HCT116 (cell line): ENCODE measurements at regions not wholly inside any gene's neighbourhood (a gene's known extent, or its start where the extent isn't known, plus 50 kb on each side); places are given as distances from the start of the nearest gene placed in this dataset.

Experiments
- ATAC-seq: fragments of 200-7000 bp; cut with Tn5 transposase; 2 replicates; pipeline ENCODE4 v1.9.1; 2020; ENCODE audit warnings: mild to moderate bottlenecking, moderate library complexity
- BruUV-seq: library from RNA; stranded (reverse); fragments of 400-500 nt; replicated peaks from 2 replicates; lab custom pipeline; 2021; lab: Mats Ljungman, UMichigan
- CTCF ChIA-PET: fragments of 300-600 bp; sonication (Branson Sonifier 250); formaldehyde crosslinking; loops from one replicate; lab custom pipeline; 2021; ENCODE audit warnings: antibody characterized with exemption; lab: Charles Lee
- POLR2A ChIA-PET: fragments of 300-600, 350-600 bp; sonication (Branson Sonifier 250); formaldehyde crosslinking; loops from one replicate; lab custom pipeline; 2021; ENCODE audit warnings: antibody characterized with exemption; lab: Charles Lee
- RAD21 ChIA-PET, 2 experiments: fragments of 300-600 bp; sonication (Branson Sonifier 250); formaldehyde crosslinking; loops; one replicate each; lab custom pipeline; 2023; ENCODE audit warnings: low total read pairs in 2 of 2; ENCODE audit not compliant: uncharacterized antibody in 2 of 2, unreplicated experiment in 2 of 2, low non-redundant PET in 1 of 2; lab: Charles Lee
- DNase-seq: peaks from one replicate; pipeline ENCODE4 v3.0.0-alpha.2; 2010; ENCODE audit warnings: low read depth, low spot score
- H2AFZ ChIP-seq: fragments of 200-600 bp; shearing (Covaris generic), sonication (generic); 2 replicates; pipeline ENCODE4 v1.6.1; 2017; ENCODE audit warnings: low read depth, mixed run types, mixed read lengths, antibody characterized with exemption, low read length; ENCODE audit not compliant: poor library complexity, severe bottlenecking
- H3K27ac ChIP-seq: 2 replicates; pipeline ENCODE4 v1.5.1; 2012; ENCODE audit warnings: low read depth, low read length
- H3K27me3 ChIP-seq: fragments of 200-600 bp; sonication (generic); 2 replicates; pipeline ENCODE4 v1.6.1; 2016; ENCODE audit warnings: mixed run types, low read length, mixed read lengths; ENCODE audit not compliant: insufficient read depth
- H3K36me3 ChIP-seq, 2 experiments: fragments of 200-500 bp in 1 of 2; fragments of 200-600 bp in 1 of 2; sonication (Bioruptor generic) in 1 of 2; sonication (generic) in 1 of 2; 2 replicates each; pipeline versions ENCODE4 v1.5.1 to v1.6.1; 2014 to 2016; ENCODE audit warnings: low read length in 2 of 2, inconsistent platforms in 1 of 2, mixed read lengths in 1 of 2, mixed run types in 1 of 2; ENCODE audit not compliant: insufficient read depth in 2 of 2, control insufficient read depth in 1 of 2
- H3K4me1 ChIP-seq, 2 experiments: fragments of 200-600 bp in 1 of 2; sonication (generic) in 1 of 2; 2 replicates each; pipeline versions ENCODE4 v1.5.1 to v1.6.1; 2012 to 2017; ENCODE audit warnings: low read length in 2 of 2, inconsistent platforms in 1 of 2, mild to moderate bottlenecking in 1 of 2, mixed read lengths in 1 of 2, mixed run types in 1 of 2, moderate library complexity in 1 of 2; ENCODE audit not compliant: insufficient read depth in 2 of 2, control insufficient read depth in 1 of 2
- H3K4me2 ChIP-seq: fragments of 200-600 bp; sonication (generic); 2 replicates; pipeline ENCODE4 v1.6.1; 2017; ENCODE audit warnings: mixed run types, low read length, mixed read lengths
- H3K4me3 ChIP-seq, 2 experiments: fragments of 200-600 bp in 1 of 2; sonication (generic) in 1 of 2; replicated peaks in 1 of 2; 2 replicates each; pipeline ENCODE4 v1.5.1; 2011 to 2016; ENCODE audit warnings: low read length in 2 of 2, control low read depth in 1 of 2, low read depth in 1 of 2, mild to moderate bottlenecking in 1 of 2, mixed read lengths in 1 of 2, mixed run types in 1 of 2
- H3K79me2 ChIP-seq: fragments of 200-600 bp; sonication (generic); 2 replicates; pipeline ENCODE4 v1.6.1; 2017; ENCODE audit warnings: mild to moderate bottlenecking, mixed run types, low read length, moderate library complexity, mixed read lengths; ENCODE audit not compliant: insufficient read depth
- H3K9ac ChIP-seq: fragments of 200-600 bp; sonication (generic); 2 replicates; pipeline ENCODE4 v1.6.1; 2016; ENCODE audit warnings: low read length, mixed read lengths
- H3K9me2 ChIP-seq: fragments of 200-600 bp; sonication (generic), shearing (Covaris generic); 2 replicates; pipeline ENCODE4 v1.6.1; 2017; ENCODE audit warnings: mixed run types, mild to moderate bottlenecking, moderate library complexity; ENCODE audit not compliant: insufficient read depth
- H3K9me3 ChIP-seq, 2 experiments: fragments of 200-500 bp in 1 of 2; fragments of 200-600 bp in 1 of 2; sonication (Bioruptor generic) in 1 of 2; sonication (generic) in 1 of 2; 2 replicates each; pipeline ENCODE4 v1.6.1; 2014 to 2017; ENCODE audit warnings: low read length in 2 of 2, mixed read lengths in 2 of 2, inconsistent platforms in 1 of 2, low read depth in 1 of 2, mild to moderate bottlenecking in 1 of 2, mixed run types in 1 of 2, moderate library complexity in 1 of 2; ENCODE audit not compliant: control insufficient read depth in 1 of 2, insufficient read depth in 1 of 2
- H4K20me1 ChIP-seq: fragments of 200-600 bp; sonication (generic), shearing (Covaris generic); 2 replicates; pipeline ENCODE4 v1.6.1; 2017; ENCODE audit warnings: mixed run types, mild to moderate bottlenecking, moderate library complexity; ENCODE audit not compliant: insufficient read depth
- ATF3 ChIP-seq: IDR thresholded peaks from 2 replicates; pipeline ENCODE4 v1.6.1; 2012
- CBX3 ChIP-seq: IDR thresholded peaks from 2 replicates; pipeline ENCODE4 v1.6.1; 2012; ENCODE audit warnings: low read depth
- CEBPB ChIP-seq: IDR thresholded peaks from 2 replicates; pipeline ENCODE4 v1.6.1; 2012; ENCODE audit warnings: low read depth
- CTCF ChIP-seq, 3 experiments: fragments of 200-600 bp in 1 of 3; sonication (generic) in 1 of 3; IDR thresholded peaks in 2 of 3; conservative IDR thresholded peaks in 1 of 3; 2 replicates each; pipeline ENCODE4 v1.5.1; 2012 to 2017; ENCODE audit warnings: low read depth in 2 of 3, low read length in 2 of 3, antibody characterized with exemption in 1 of 3, borderline replicate concordance in 1 of 3, control low read depth in 1 of 3, mild to moderate bottlenecking in 1 of 3, mixed read lengths in 1 of 3, mixed run types in 1 of 3, moderate library complexity in 1 of 3; ENCODE audit not compliant: insufficient read depth in 1 of 3
- EGR1 ChIP-seq: IDR thresholded peaks from 2 replicates; pipeline ENCODE4 v1.6.1; 2012; ENCODE audit warnings: low read depth
- ELF1 ChIP-seq: IDR thresholded peaks from 2 replicates; pipeline ENCODE4 v1.6.1; 2012; ENCODE audit warnings: low read depth, borderline replicate concordance
- EZH2phosphoT487 ChIP-seq: fragments of 200-600 bp; IDR thresholded peaks from 2 replicates; pipeline ENCODE4 v1.6.1; 2018; ENCODE audit warnings: antibody characterized with exemption, borderline replicate concordance
- FOSL1 ChIP-seq: IDR thresholded peaks from 2 replicates; pipeline ENCODE4 v1.6.1; 2012; ENCODE audit warnings: low read depth
- JUND ChIP-seq: IDR thresholded peaks from 2 replicates; pipeline ENCODE4 v1.6.1; 2012
- MAX ChIP-seq: IDR thresholded peaks from 2 replicates; pipeline ENCODE4 v1.6.1; 2012
- POLR2A ChIP-seq: IDR thresholded peaks from 2 replicates; pipeline ENCODE4 v1.7.0; 2011; ENCODE audit warnings: borderline replicate concordance; ENCODE audit not compliant: insufficient read depth, insufficient read length; ENCODE audit errors: extremely low read depth
- RAD21 ChIP-seq: IDR thresholded peaks from 2 replicates; pipeline ENCODE4 v1.6.1; 2012; ENCODE audit warnings: low read depth, mild to moderate bottlenecking
- REST ChIP-seq: IDR thresholded peaks from 2 replicates; pipeline ENCODE4 v1.6.1; 2012; ENCODE audit warnings: low read depth
- SIN3A ChIP-seq: IDR thresholded peaks from 2 replicates; pipeline ENCODE4 v1.6.1; 2012; ENCODE audit warnings: low read depth
- SP1 ChIP-seq: IDR thresholded peaks from 2 replicates; pipeline ENCODE4 v1.6.1; 2012; ENCODE audit warnings: low read depth
- SRF ChIP-seq: IDR thresholded peaks from 2 replicates; pipeline ENCODE4 v1.6.1; 2012; ENCODE audit warnings: low read depth
- TCF7L2 ChIP-seq: IDR thresholded peaks from 2 replicates; pipeline ENCODE4 v1.7.0; 2011; ENCODE audit warnings: borderline replicate concordance, inconsistent platforms; ENCODE audit not compliant: insufficient read depth, insufficient read length; ENCODE audit errors: extremely low read depth
- ZBTB33 ChIP-seq: IDR thresholded peaks from 2 replicates; pipeline ENCODE4 v1.6.1; 2011; ENCODE audit warnings: mild to moderate bottlenecking, low read length, moderate library complexity; ENCODE audit not compliant: insufficient replicate concordance; ENCODE audit errors: extremely low read depth
- ZNF274 ChIP-seq: fragments of 200-500 bp; sonication (Bioruptor generic); IDR thresholded peaks from 2 replicates; pipeline ENCODE4 v1.6.1; 2014; ENCODE audit warnings: mild to moderate bottlenecking, low read depth, low read length, inconsistent platforms
- intact Hi-C: fragments of 100-400 bp; cut with micrococcal nuclease; formaldehyde crosslinking; loops from 2 replicates; pipeline ENCODE4 v1.10.0; 2022

GRCh38 chr18:39843546-39843945, 2111.5 kb upstream of the PIK3C3 start:
- CTCF ChIA-PET, result no interaction called here
- DNase-seq (no peak), ATAC-seq (no peak)
- intact Hi-C loops, result no loop called here
- Histone ChIP-seq H3K4me2 (no peak overlapping the region), H4K20me1 (no peaks in the 10 kb centered on the region), H3K36me3 (no peaks in the 10 kb centered on the region), H3K27ac (no peak overlapping the region), H3K9ac (no peak overlapping the region), H2AFZ (no peak overlapping the region), H3K9me2 (no peaks in the 10 kb centered on the region), H3K4me1 (peaks cover 0 to 10% of the 10 kb centered on the region in 2 experiments; a peak in 1 of 4 replicates), H3K9me3 (no peaks in the 10 kb centered on the region), H3K4me3 (no peak overlapping the region), H3K27me3 (no peaks in the 10 kb centered on the region), H3K79me2 (no peaks in the 10 kb centered on the region)
- BruUV-seq, result no TSS peak
- TF ChIP-seq EGR1 (no peak), TCF7L2 (no peak), SP1 (no peak), JUND (no peak), POLR2A (no peak), CTCF (IDR thresholded peaks at IDR 0.05 in 2 of 3, conservative IDR thresholded peaks at IDR 0.05 in 1 of 3; ENCODE audit: borderline replicate concordance in 1 of 3, insufficient read depth in 1 of 3, low read depth in 2 of 3, low read length in 2 of 3) (no peak), RAD21 (no peak), CBX3 (no peak), MAX (no peak), SRF (no peak), REST (no peak), SIN3A (no peak), EZH2phosphoT487 (no peak), CEBPB (no peak), ZNF274 (no peak), ELF1 (no peak), FOSL1 (no peak), ATF3 (no peak), ZBTB33 (no peak)
- RAD21 ChIA-PET, result no interaction called here
- POLR2A ChIA-PET, result no interaction called here
